HL-60 (cell line): ENCODE measurements at regions not wholly inside any gene's neighbourhood (a gene's known extent, or its start where the extent isn't known, plus 50 kb on each side); places are given as distances from the start of the nearest gene placed in this dataset.
"Not testable (repeated sequence)": the region's sequence is repeated elsewhere in the genome, so short reads cannot be mapped to it uniquely, and the experiment has no call there.

Experiments
- DNase-seq, 2 experiments: peaks; one replicate each; pipeline ENCODE4 v3.0.0-alpha.2; 2010 to 2020; ENCODE audit warnings: low read depth in 1 of 2, low spot score in 1 of 2
- H3K27ac ChIP-seq: fragments of 250-450 bp; sonication (Bioruptor Pico); replicated peaks from 2 replicates; pipeline ENCODE4 v1.5.1; 2020; ENCODE audit warnings: mild to moderate bottlenecking, moderate library complexity
- H3K27me3 ChIP-seq: fragments of 250-450 bp; sonication (Bioruptor Pico); 2 replicates; pipeline ENCODE4 v1.5.1; 2021; ENCODE audit warnings: mild to moderate bottlenecking, moderate library complexity; ENCODE audit not compliant: insufficient read depth, poor library complexity, severe bottlenecking
- H3K4me3 ChIP-seq: replicated peaks from 2 replicates; pipeline ENCODE4 v1.5.1; 2011; ENCODE audit warnings: mild to moderate bottlenecking, control low read depth, low read length; ENCODE audit not compliant: insufficient read depth
- CTCF ChIP-seq: IDR thresholded peaks from one replicate; pipeline ENCODE4 v1.5.1; 2011; ENCODE audit warnings: low read length, control low read depth, inconsistent platforms; ENCODE audit not compliant: insufficient read depth
- GABPA ChIP-seq: IDR thresholded peaks from 2 replicates; pipeline ENCODE4 v1.6.1; 2012; ENCODE audit warnings: low read depth
- POLR2AphosphoS5 ChIP-seq: IDR thresholded peaks from 2 replicates; pipeline ENCODE4 v1.6.1; 2012; ENCODE audit warnings: low read depth
- REST ChIP-seq: IDR thresholded peaks from 2 replicates; pipeline ENCODE4 v1.6.1; 2012; ENCODE audit warnings: low read depth; ENCODE audit not compliant: insufficient replicate concordance
- SPI1 ChIP-seq: IDR thresholded peaks from 2 replicates; pipeline ENCODE4 v1.6.1; 2012; ENCODE audit warnings: low read depth, mild to moderate bottlenecking, borderline replicate concordance

GRCh38 chr20:29031262-29031982 is 2226.0 kb upstream of the DEFB115 start:
- H3K4me3 ChIP-seq, H3K27me3 ChIP-seq, DNase-seq, H3K27ac ChIP-seq: not testable (repeated sequence)

- not testable (repeated sequence) for H3K4me3 ChIP-seq, DNase-seq, H3K27ac ChIP-seq, H3K27me3 ChIP-seq
Measured at GRCh38 chr20:29044239-29044638, 2213.2 kb upstream of the DEFB115 start.

- DNase-seq: peak in 1 of 2 experiments; percentile 50
- not testable (repeated sequence) for H3K27ac ChIP-seq, H3K4me3 ChIP-seq, H3K27me3 ChIP-seq
Measured at GRCh38 chr20:29050008-29050606, 2207.4 kb upstream of the DEFB115 start.

- not testable (repeated sequence) for H3K4me3 ChIP-seq, H3K27me3 ChIP-seq, H3K27ac ChIP-seq, DNase-seq
- peak; percentile 56 for TF ChIP-seq CTCF
Measured at GRCh38 chr20:29057866-29058484, 2199.5 kb upstream of the DEFB115 start.

- H3K27ac ChIP-seq, H3K4me3 ChIP-seq, DNase-seq, H3K27me3 ChIP-seq: not testable (repeated sequence)
Measured at GRCh38 chr20:29062451-29062850, 2195.0 kb upstream of the DEFB115 start.

GRCh38 chr20:29066341-29066740 is 2191.1 kb upstream of the DEFB115 start:
- H3K27me3 ChIP-seq, H3K4me3 ChIP-seq, DNase-seq, H3K27ac ChIP-seq: not testable (repeated sequence)

- not testable (repeated sequence) for H3K4me3 ChIP-seq, H3K27me3 ChIP-seq, H3K27ac ChIP-seq, DNase-seq
Measured at GRCh38 chr20:29073640-29074039, 2183.8 kb upstream of the DEFB115 start.

GRCh38 chr20:29079769-29080690 is 2177.4 kb upstream of the DEFB115 start:
- H3K27ac ChIP-seq: no peak overlapping the region
- no peak for DNase-seq
- no peaks in the 10 kb centered on the region for H3K27me3 ChIP-seq
- no peak overlapping the region for H3K4me3 ChIP-seq
- TF ChIP-seq POLR2AphosphoS5 (no peak), REST (no peak), SPI1 (no peak), CTCF (no peak), GABPA (no peak)

GRCh38 chr20:29081712-29082111 is 2175.8 kb upstream of the DEFB115 start:
- H3K4me3 ChIP-seq, DNase-seq, H3K27me3 ChIP-seq, H3K27ac ChIP-seq: not testable (repeated sequence)
